ENCODE measurements at regions not wholly inside any gene's neighbourhood (a gene's known extent, or its start where the extent isn't known, plus 50 kb on each side); places are given as distances from the start of the nearest gene placed in this dataset.

DNA sequence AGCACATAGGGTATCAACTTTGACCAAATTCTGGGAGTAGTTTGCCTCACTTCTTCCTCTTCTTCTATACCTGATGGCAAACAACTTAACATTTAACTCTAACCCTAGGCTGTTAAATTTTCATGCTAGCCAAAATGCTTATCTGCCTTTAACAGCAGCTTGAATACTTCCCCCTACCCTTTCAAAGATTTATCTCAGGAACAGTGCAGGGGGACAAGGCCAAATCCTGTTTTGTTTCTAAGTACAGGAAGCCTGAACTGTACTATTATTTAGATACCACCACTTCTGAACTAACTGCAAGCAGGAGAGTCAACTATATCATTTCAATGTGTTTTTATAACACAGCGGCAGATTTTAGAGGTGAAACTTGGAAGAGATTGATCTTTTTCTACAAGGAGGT lies 104.0 kb upstream of the CNTN6 start:
- Mint-ChIP-seq H3K4me1 (ENCODE audit: unreplicated experiment) (no peaks in the 10 kb centered on the region), H3K27me3 (ENCODE audit: unreplicated experiment) (peaks cover 12% of the 10 kb centered on the region), H3K27ac (ENCODE audit: unreplicated experiment) (no peak overlapping the region), H3K9me3 (ENCODE audit: unreplicated experiment) (peaks cover 49% of the 10 kb centered on the region), H3K36me3 (ENCODE audit: low read depth, unreplicated experiment) (peaks cover 15% of the 10 kb centered on the region), H3K4me3 (ENCODE audit: unreplicated experiment) (no peak overlapping the region)
- DNase-seq (ENCODE audit: low spot score): no peak
- TF ChIP-seq, protein P1, sequence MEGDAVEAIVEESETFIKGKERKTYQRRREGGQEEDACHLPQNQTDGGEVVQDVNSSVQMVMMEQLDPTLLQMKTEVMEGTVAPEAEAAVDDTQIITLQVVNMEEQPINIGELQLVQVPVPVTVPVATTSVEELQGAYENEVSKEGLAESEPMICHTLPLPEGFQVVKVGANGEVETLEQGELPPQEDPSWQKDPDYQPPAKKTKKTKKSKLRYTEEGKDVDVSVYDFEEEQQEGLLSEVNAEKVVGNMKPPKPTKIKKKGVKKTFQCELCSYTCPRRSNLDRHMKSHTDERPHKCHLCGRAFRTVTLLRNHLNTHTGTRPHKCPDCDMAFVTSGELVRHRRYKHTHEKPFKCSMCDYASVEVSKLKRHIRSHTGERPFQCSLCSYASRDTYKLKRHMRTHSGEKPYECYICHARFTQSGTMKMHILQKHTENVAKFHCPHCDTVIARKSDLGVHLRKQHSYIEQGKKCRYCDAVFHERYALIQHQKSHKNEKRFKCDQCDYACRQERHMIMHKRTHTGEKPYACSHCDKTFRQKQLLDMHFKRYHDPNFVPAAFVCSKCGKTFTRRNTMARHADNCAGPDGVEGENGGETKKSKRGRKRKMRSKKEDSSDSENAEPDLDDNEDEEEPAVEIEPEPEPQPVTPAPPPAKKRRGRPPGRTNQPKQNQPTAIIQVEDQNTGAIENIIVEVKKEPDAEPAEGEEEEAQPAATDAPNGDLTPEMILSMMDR (IDR thresholded peaks at IDR 0.05; ENCODE audit: unreplicated experiment): no peak

DNA sequence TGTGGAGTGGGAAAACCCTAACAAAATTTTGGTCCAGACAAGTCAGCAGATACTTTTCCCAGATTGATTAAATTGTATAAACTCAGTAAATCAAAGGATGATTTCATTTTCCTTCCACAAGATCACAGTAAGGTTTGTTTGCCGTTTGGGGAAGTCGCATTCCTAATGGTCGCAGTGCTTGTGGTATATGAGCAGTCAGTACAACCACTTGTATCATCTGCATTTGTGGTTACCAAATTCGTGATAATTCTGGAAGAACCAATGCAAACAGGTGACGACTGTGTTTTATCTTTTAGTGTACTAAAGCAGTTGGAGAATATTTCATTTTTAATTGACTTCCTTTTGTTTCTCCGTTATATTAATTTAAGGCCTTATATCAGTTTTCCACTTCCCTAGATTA lies 100.0 kb upstream of the CNTN6 start:
- Mint-ChIP-seq H3K4me1 (ENCODE audit: unreplicated experiment) (no peaks in the 10 kb centered on the region), H3K27me3 (ENCODE audit: unreplicated experiment) (peaks cover 5% of the 10 kb centered on the region), H3K36me3 (ENCODE audit: low read depth, unreplicated experiment) (peaks cover 6% of the 10 kb centered on the region), H3K9me3 (ENCODE audit: unreplicated experiment) (peaks cover 30% of the 10 kb centered on the region), H3K27ac (ENCODE audit: unreplicated experiment) (no peak overlapping the region), H3K4me3 (ENCODE audit: unreplicated experiment) (no peak overlapping the region)
- TF ChIP-seq, protein P1 (IDR thresholded peaks at IDR 0.05; ENCODE audit: unreplicated experiment): no peak
- no peak for DNase-seq (ENCODE audit: low spot score)

DNA sequence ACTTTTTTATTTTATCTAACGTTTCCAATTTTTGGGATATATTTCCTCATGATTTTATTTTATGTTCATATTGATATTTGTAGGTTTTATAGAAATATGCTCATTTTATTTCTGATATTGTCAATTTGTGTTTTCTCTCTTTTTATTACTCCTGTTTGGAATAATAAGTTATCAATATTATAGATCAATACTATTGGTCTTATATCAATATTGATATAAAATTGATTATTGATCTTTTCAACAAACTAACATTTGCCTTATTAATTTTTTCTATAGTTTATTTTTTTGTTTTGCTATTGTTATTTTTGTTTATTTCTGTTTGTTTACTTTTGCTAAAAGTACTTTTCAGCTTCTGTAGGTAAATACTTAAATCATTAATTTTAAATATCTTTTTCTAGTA lies 90.8 kb upstream of the CNTN6 start:
- Mint-ChIP-seq H3K9me3 (ENCODE audit: unreplicated experiment) (peaks cover 7% of the 10 kb centered on the region), H3K27ac (ENCODE audit: unreplicated experiment) (no peak overlapping the region), H3K36me3 (ENCODE audit: low read depth, unreplicated experiment) (no peaks in the 10 kb centered on the region), H3K4me3 (ENCODE audit: unreplicated experiment) (no peak overlapping the region), H3K27me3 (ENCODE audit: unreplicated experiment) (no peaks in the 10 kb centered on the region), H3K4me1 (ENCODE audit: unreplicated experiment) (no peaks in the 10 kb centered on the region)
- TF ChIP-seq, protein P1 (IDR thresholded peaks at IDR 0.05; ENCODE audit: unreplicated experiment): no peak
- no peak for DNase-seq (ENCODE audit: low spot score)

DNA sequence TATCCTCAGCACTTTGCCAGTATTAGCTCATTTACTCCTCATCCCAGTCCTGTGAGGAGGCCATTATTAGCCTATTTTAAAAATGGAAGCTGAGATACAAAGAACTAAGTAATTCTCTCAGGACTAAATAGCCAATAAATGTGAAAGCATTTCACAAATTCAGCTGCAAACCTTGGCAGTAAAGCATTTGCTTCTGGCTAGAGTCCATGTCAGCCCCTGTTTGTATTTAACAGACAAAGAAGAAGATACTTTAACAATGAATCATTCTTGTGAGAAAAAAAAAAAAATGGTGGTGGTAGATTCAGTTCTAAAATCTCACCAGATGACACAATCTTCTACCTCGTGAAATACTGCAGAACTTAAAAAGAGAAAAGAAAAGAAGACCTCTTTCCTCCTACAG lies 85.0 kb upstream of the CNTN6 start:
- no peaks in the 10 kb centered on the region for H3K27me3 Mint-ChIP-seq (ENCODE audit: unreplicated experiment)
- peaks cover 6% of the 10 kb centered on the region for H3K9me3 Mint-ChIP-seq (ENCODE audit: unreplicated experiment)
- no peak overlapping the region for H3K27ac Mint-ChIP-seq (ENCODE audit: unreplicated experiment)
- no peak overlapping the region for H3K4me3 Mint-ChIP-seq (ENCODE audit: unreplicated experiment)
- no peaks in the 10 kb centered on the region for H3K4me1 Mint-ChIP-seq (ENCODE audit: unreplicated experiment)
- DNase-seq (ENCODE audit: low spot score): no peak
- TF ChIP-seq, protein P1 (IDR thresholded peaks at IDR 0.05; ENCODE audit: unreplicated experiment): no peak
- H3K36me3 Mint-ChIP-seq (ENCODE audit: low read depth, unreplicated experiment): no peaks in the 10 kb centered on the region

DNA sequence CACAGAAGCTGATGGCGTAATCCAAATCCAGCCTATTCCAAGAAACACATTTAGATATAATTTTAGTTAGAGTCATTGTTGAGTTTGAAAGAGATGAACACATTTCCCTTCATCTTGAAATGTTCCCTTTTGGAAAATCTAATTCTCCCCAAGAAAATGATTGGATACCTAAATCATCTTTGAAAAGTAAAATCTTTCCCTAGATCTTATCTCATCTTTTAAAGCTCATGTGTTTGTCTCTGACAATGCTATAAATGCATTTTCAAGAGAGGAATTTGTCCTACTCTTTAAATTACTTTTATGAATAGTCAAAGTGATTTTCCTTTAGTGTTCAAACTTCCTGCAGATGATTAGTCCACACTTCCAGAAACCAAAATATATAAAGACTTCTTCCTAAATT lies 82.6 kb upstream of the CNTN6 start:
- H3K4me3 Mint-ChIP-seq (ENCODE audit: unreplicated experiment): no peak overlapping the region
- no peaks in the 10 kb centered on the region for H3K27me3 Mint-ChIP-seq (ENCODE audit: unreplicated experiment)
- peaks cover 13% of the 10 kb centered on the region for H3K9me3 Mint-ChIP-seq (ENCODE audit: unreplicated experiment)
- no peak overlapping the region for H3K27ac Mint-ChIP-seq (ENCODE audit: unreplicated experiment)
- no peaks in the 10 kb centered on the region for H3K4me1 Mint-ChIP-seq (ENCODE audit: unreplicated experiment)
- DNase-seq (ENCODE audit: low spot score): no peak
- TF ChIP-seq, protein P1 (IDR thresholded peaks at IDR 0.05; ENCODE audit: unreplicated experiment): no peak
- no peaks in the 10 kb centered on the region for H3K36me3 Mint-ChIP-seq (ENCODE audit: low read depth, unreplicated experiment)

Measured in endothelial cell (in vitro differentiated cells).